ENCODE measurements at regions not wholly inside any gene's neighbourhood (a gene's known extent, or its start where the extent isn't known, plus 50 kb on each side); places are given as distances from the start of the nearest gene placed in this dataset.

DNA sequence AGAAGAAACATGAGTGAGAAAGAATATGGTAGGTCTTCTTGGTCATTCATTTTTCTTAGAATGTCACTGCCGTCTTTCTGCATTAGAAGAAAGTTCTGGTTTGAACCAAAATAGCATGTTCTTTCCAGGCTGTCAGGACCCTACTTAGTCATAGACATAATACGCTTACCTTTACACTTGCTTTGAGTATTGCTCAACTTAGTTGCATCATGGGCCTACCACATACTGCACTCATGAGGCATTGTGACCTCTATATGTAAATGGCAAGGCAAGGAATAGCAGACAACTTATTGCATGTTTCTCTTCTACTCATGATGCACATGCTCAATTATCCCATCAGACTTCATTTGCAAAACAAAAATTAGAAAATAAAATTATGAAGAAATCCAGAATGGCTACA lies 415.0 kb downstream of the HLX start:
- no peak for DNase-seq (ENCODE audit: low spot score)
- H3K4me1 ChIP-seq (ENCODE audit: insufficient read depth, poor library complexity, severe bottlenecking) = no peaks in the 10 kb centered on the region
- H3K9me3 ChIP-seq (ENCODE audit: severe bottlenecking) = no peaks in the 10 kb centered on the region
- no peaks in the 10 kb centered on the region for H3K27me3 ChIP-seq (ENCODE audit: insufficient read depth, poor library complexity, severe bottlenecking)
- H3K27ac ChIP-seq (ENCODE audit: poor library complexity, severe bottlenecking) = no peak overlapping the region
- peak; percentile 83 for ATAC-seq (ENCODE audit: low read depth)
- no peaks in the 10 kb centered on the region for H3K36me3 ChIP-seq (ENCODE audit: low read depth)
- H3K4me3 ChIP-seq (ENCODE audit: severe bottlenecking) = no peak overlapping the region
- TF ChIP-seq, protein P1, sequence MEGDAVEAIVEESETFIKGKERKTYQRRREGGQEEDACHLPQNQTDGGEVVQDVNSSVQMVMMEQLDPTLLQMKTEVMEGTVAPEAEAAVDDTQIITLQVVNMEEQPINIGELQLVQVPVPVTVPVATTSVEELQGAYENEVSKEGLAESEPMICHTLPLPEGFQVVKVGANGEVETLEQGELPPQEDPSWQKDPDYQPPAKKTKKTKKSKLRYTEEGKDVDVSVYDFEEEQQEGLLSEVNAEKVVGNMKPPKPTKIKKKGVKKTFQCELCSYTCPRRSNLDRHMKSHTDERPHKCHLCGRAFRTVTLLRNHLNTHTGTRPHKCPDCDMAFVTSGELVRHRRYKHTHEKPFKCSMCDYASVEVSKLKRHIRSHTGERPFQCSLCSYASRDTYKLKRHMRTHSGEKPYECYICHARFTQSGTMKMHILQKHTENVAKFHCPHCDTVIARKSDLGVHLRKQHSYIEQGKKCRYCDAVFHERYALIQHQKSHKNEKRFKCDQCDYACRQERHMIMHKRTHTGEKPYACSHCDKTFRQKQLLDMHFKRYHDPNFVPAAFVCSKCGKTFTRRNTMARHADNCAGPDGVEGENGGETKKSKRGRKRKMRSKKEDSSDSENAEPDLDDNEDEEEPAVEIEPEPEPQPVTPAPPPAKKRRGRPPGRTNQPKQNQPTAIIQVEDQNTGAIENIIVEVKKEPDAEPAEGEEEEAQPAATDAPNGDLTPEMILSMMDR (IDR thresholded peaks at IDR 0.05; ENCODE audit: poor library complexity, severe bottlenecking) = no peak

GRCh38 chr1:221302357-221302756 lies 423.1 kb downstream of the HLX start:
- Histone ChIP-seq H3K9me3 (ENCODE audit: severe bottlenecking) (no peaks in the 10 kb centered on the region), H3K36me3 (ENCODE audit: low read depth) (no peaks in the 10 kb centered on the region), H3K27ac (ENCODE audit: poor library complexity, severe bottlenecking) (no peak overlapping the region), H3K4me3 (ENCODE audit: severe bottlenecking) (no peak overlapping the region), H3K27me3 (ENCODE audit: insufficient read depth, poor library complexity, severe bottlenecking) (no peaks in the 10 kb centered on the region), H3K4me1 (ENCODE audit: insufficient read depth, poor library complexity, severe bottlenecking) (no peaks in the 10 kb centered on the region)
- no peak for DNase-seq (ENCODE audit: low spot score)
- TF ChIP-seq, protein P1 (IDR thresholded peaks at IDR 0.05; ENCODE audit: poor library complexity, severe bottlenecking) = no peak
- no peak for ATAC-seq (ENCODE audit: low read depth)

- Histone ChIP-seq H3K4me1 (ENCODE audit: insufficient read depth, poor library complexity, severe bottlenecking) (no peaks in the 10 kb centered on the region), H3K27ac (ENCODE audit: poor library complexity, severe bottlenecking) (no peak overlapping the region), H3K27me3 (ENCODE audit: insufficient read depth, poor library complexity, severe bottlenecking) (no peaks in the 10 kb centered on the region), H3K4me3 (ENCODE audit: severe bottlenecking) (no peak overlapping the region), H3K9me3 (ENCODE audit: severe bottlenecking) (no peaks in the 10 kb centered on the region), H3K36me3 (ENCODE audit: low read depth) (no peaks in the 10 kb centered on the region)
- ATAC-seq (ENCODE audit: low read depth) = no peak
- DNase-seq (ENCODE audit: low spot score) = no peak
- TF ChIP-seq, protein P1 (IDR thresholded peaks at IDR 0.05; ENCODE audit: poor library complexity, severe bottlenecking) = no peak
Measured at GRCh38 chr1:221302810-221303209, 423.6 kb downstream of the HLX start.

- Histone ChIP-seq H3K4me1 (ENCODE audit: insufficient read depth, poor library complexity, severe bottlenecking) (no peaks in the 10 kb centered on the region), H3K27ac (ENCODE audit: poor library complexity, severe bottlenecking) (no peak overlapping the region), H3K9me3 (ENCODE audit: severe bottlenecking) (no peaks in the 10 kb centered on the region)
Measured at GRCh38 chr1:221303623-221304022, 424.4 kb downstream of the HLX start.

DNA sequence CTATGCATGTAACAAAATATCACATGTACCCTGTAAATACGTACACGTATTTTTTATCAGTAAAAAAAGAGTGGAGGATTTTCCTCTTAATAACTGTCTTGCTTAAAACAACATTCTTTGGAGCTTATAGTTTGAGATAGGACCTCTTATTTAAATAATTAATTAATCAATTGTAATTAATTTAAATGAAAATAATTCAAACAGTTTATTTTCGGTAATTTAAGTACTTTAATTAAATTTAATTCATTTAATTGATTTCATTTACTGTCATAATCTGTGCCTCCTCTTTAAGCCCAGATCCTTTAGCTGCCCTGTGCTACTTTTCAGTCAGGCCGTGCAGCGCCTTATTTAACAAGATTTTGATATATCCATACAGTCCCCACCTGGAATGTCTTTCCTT lies 427.0 kb downstream of the HLX start:
- DNase-seq (ENCODE audit: low spot score) = no peak
- H3K4me3 ChIP-seq (ENCODE audit: severe bottlenecking) = no peak overlapping the region
- no peaks in the 10 kb centered on the region for H3K4me1 ChIP-seq (ENCODE audit: insufficient read depth, poor library complexity, severe bottlenecking)
- H3K27ac ChIP-seq (ENCODE audit: poor library complexity, severe bottlenecking) = no peak overlapping the region
- H3K27me3 ChIP-seq (ENCODE audit: insufficient read depth, poor library complexity, severe bottlenecking) = no peaks in the 10 kb centered on the region
- no peak for ATAC-seq (ENCODE audit: low read depth)
- no peaks in the 10 kb centered on the region for H3K36me3 ChIP-seq (ENCODE audit: low read depth)
- TF ChIP-seq, protein P1 (IDR thresholded peaks at IDR 0.05; ENCODE audit: poor library complexity, severe bottlenecking) = no peak
- no peaks in the 10 kb centered on the region for H3K9me3 ChIP-seq (ENCODE audit: severe bottlenecking)

More at GRCh38 chr1:221303623-221304022, 424.4 kb downstream of the HLX start:
- H3K27me3 ChIP-seq (ENCODE audit: insufficient read depth, poor library complexity, severe bottlenecking) = no peaks in the 10 kb centered on the region
- H3K4me3 ChIP-seq (ENCODE audit: severe bottlenecking) = no peak overlapping the region
- TF ChIP-seq, protein P1 (IDR thresholded peaks at IDR 0.05; ENCODE audit: poor library complexity, severe bottlenecking) = no peak
- DNase-seq (ENCODE audit: low spot score) = no peak
- no peaks in the 10 kb centered on the region for H3K36me3 ChIP-seq (ENCODE audit: low read depth)
- no peak for ATAC-seq (ENCODE audit: low read depth)

Measured in RWPE2 (cell line).